WERI-Rb-1 (cell line): ENCODE measurements at regions not wholly inside any gene's neighbourhood (a gene's known extent, or its start where the extent isn't known, plus 50 kb on each side); places are given as distances from the start of the nearest gene placed in this dataset.

Source experiments
- DNase-seq: peaks from one replicate; pipeline ENCODE4 v3.0.0-alpha.2; 2020
- H3K27ac ChIP-seq: fragments of 250-450 bp; sonication (Bioruptor Pico); 2 replicates; pipeline ENCODE4 v1.5.1; 2020; ENCODE audit warnings: mild to moderate bottlenecking, moderate library complexity
- H3K27me3 ChIP-seq: fragments of 250-450 bp; sonication (Bioruptor Pico); 2 replicates; pipeline ENCODE4 v1.5.1; 2021; ENCODE audit warnings: mild to moderate bottlenecking, low read depth, moderate library complexity; ENCODE audit not compliant: insufficient read depth, severe bottlenecking
- H3K36me3 ChIP-seq: fragments of 250-450 bp; sonication (Bioruptor Pico); 2 replicates; pipeline ENCODE4 v1.5.1; 2020; ENCODE audit warnings: mild to moderate bottlenecking, moderate library complexity
- H3K4me3 ChIP-seq: 2 replicates; pipeline ENCODE4 v1.5.1; 2011; ENCODE audit warnings: low read depth, mild to moderate bottlenecking, control low read depth, low read length
- H3K9me3 ChIP-seq: fragments of 250-450 bp; sonication (Bioruptor Pico); 2 replicates; pipeline ENCODE4 v1.5.1; 2021; ENCODE audit warnings: mild to moderate bottlenecking, moderate library complexity; ENCODE audit not compliant: severe bottlenecking
- TF ChIP-seq, protein P1 (sequence below): IDR thresholded peaks from 2 replicates; pipeline ENCODE4 v1.5.1; 2011; ENCODE audit warnings: low read depth, mild to moderate bottlenecking, control low read depth, inconsistent platforms, low read length

- TF ChIP-seq, protein P1, sequence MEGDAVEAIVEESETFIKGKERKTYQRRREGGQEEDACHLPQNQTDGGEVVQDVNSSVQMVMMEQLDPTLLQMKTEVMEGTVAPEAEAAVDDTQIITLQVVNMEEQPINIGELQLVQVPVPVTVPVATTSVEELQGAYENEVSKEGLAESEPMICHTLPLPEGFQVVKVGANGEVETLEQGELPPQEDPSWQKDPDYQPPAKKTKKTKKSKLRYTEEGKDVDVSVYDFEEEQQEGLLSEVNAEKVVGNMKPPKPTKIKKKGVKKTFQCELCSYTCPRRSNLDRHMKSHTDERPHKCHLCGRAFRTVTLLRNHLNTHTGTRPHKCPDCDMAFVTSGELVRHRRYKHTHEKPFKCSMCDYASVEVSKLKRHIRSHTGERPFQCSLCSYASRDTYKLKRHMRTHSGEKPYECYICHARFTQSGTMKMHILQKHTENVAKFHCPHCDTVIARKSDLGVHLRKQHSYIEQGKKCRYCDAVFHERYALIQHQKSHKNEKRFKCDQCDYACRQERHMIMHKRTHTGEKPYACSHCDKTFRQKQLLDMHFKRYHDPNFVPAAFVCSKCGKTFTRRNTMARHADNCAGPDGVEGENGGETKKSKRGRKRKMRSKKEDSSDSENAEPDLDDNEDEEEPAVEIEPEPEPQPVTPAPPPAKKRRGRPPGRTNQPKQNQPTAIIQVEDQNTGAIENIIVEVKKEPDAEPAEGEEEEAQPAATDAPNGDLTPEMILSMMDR: no peak
- H3K9me3 ChIP-seq: no peaks in the 10 kb centered on the region
- H3K36me3 ChIP-seq: no peaks in the 10 kb centered on the region
- no peak overlapping the region for H3K4me3 ChIP-seq
- no peak overlapping the region for H3K27ac ChIP-seq
- DNase-seq: no peak
- no peaks in the 10 kb centered on the region for H3K27me3 ChIP-seq
Measured at GRCh38 chr21:38060533-38060932, 144.3 kb upstream of the KCNJ6 start.

- peaks cover 2% of the 10 kb centered on the region for H3K9me3 ChIP-seq
- no peaks in the 10 kb centered on the region for H3K36me3 ChIP-seq
- no peak for DNase-seq
- no peak overlapping the region for H3K27ac ChIP-seq
- H3K27me3 ChIP-seq: no peaks in the 10 kb centered on the region
- TF ChIP-seq, protein P1: no peak
- H3K4me3 ChIP-seq: no peak overlapping the region
Measured at GRCh38 chr21:38067086-38067739, 151.0 kb upstream of the KCNJ6 start.

- H3K4me3 ChIP-seq: no peak overlapping the region
- no peak overlapping the region for H3K27ac ChIP-seq
- peaks cover 5% of the 10 kb centered on the region for H3K9me3 ChIP-seq
- TF ChIP-seq, protein P1: no peak
- H3K36me3 ChIP-seq: no peaks in the 10 kb centered on the region
- no peaks in the 10 kb centered on the region for H3K27me3 ChIP-seq
- no peak for DNase-seq
Measured at GRCh38 chr21:38072489-38072888, 156.2 kb upstream of the KCNJ6 start.

DNA sequence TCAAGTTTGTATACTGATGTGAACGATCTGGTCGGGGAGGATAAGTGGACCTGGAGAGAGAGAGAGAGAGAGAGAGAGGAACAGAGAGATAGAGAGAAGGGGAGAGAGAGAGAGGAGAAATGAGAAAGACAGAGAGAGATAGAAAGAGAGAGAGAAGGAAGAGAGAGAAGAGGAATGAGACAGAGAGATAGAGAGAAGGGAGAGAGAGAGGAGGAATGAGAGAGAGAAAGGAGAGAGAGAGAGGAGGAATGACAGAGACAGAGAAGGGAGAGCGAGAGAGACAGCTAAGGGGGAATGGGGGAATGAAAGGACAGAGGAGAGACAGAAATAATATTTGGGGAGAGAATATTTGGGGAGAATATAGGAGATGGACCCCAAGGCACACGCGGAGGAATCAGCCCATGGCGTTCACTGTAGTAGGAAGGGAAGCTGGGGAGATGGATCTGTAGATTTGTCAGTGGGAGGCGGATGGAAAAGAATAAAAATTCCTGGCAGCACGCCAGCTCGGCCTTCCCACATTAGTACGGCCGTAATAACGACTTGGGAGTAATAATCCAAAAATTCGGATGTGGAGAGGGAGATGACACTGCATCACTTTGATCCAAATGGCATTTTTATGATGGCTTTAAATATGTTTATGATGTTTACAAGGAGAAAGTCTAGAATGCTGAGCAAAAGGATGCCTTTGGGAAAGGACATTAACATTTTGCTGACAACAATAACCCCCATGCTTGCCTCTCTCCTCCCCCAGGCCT is 159.8 kb upstream of the KCNJ6 start:
- no peaks in the 10 kb centered on the region for H3K27me3 ChIP-seq
- H3K9me3 ChIP-seq: peaks cover 5% of the 10 kb centered on the region
- H3K4me3 ChIP-seq: no peak overlapping the region
- no peak for DNase-seq
- TF ChIP-seq, protein P1: no peak
- H3K36me3 ChIP-seq: no peaks in the 10 kb centered on the region
- no peak overlapping the region for H3K27ac ChIP-seq

DNA sequence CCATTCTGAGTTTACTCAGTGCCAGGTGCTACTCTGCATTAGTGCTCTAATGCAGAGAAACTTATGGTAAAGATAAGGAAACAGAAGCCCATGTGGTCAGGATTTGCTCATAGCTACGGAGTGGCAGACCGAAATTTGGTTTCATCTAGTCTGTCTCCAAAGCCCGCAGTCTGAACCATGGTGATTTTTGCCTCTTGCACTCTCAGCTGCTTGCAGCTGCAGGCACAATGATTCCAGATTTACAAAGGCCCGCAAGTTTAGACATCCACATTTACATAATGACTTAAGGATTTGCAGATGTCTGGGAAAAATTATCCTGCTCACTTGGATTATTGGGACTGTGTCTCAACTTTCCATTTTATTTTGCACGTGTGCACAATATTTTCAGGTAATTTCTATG is 161.3 kb upstream of the KCNJ6 start:
- DNase-seq: no peak
- TF ChIP-seq, protein P1: no peak
- Histone ChIP-seq H3K36me3 (no peaks in the 10 kb centered on the region), H3K4me3 (no peak overlapping the region), H3K27ac (no peak overlapping the region), H3K27me3 (no peaks in the 10 kb centered on the region), H3K9me3 (no peaks in the 10 kb centered on the region)
